Natural killer cell (primary cell): ENCODE measurements at regions not wholly inside any gene's neighbourhood (a gene's known extent, or its start where the extent isn't known, plus 50 kb on each side); places are given as distances from the start of the nearest gene placed in this dataset.

ENCODE experiments used
- ATAC-seq, 3 donors: fragments of 150-1000 bp in 2 of 3; fragments of 200-7000 bp in 1 of 3; cut with Tn5 transposase; 1 replicate in 1 of 3; 2 replicates in 2 of 3; pipeline ENCODE4 v1.10.0; 2021; ENCODE audit warnings: mild to moderate bottlenecking in 2 of 3, moderate library complexity in 2 of 3
- DNase-seq, 2 donors: peaks; one replicate each; pipeline versions ENCODE4 v3.0.0 to v3.0.0-alpha.2; 2013 to 2021; ENCODE audit warnings: mixed read lengths in 1 of 2
- H3K27ac ChIP-seq: one replicate; pipeline ENCODE4 v1.5.1; 2013; ENCODE audit warnings: mild to moderate bottlenecking, low read length
- H3K27me3 ChIP-seq: one replicate; pipeline ENCODE4 v1.6.1; 2013; ENCODE audit warnings: low read length; ENCODE audit not compliant: control insufficient read depth, insufficient read depth
- H3K36me3 ChIP-seq: one replicate; pipeline ENCODE4 v1.6.1; 2013; ENCODE audit warnings: low read length; ENCODE audit not compliant: control insufficient read depth, insufficient read depth
- H3K4me1 ChIP-seq: one replicate; pipeline ENCODE4 v1.6.1; 2013; ENCODE audit warnings: low read length; ENCODE audit not compliant: control insufficient read depth, insufficient read depth
- H3K4me3 ChIP-seq: one replicate; pipeline ENCODE4 v1.5.1; 2013; ENCODE audit warnings: low read length
- H3K9me3 ChIP-seq: one replicate; pipeline ENCODE4 v1.6.1; 2013; ENCODE audit warnings: low read length; ENCODE audit not compliant: control insufficient read depth, insufficient read depth
- H3K27ac Mint-ChIP-seq, 2 donors: one replicate each; pipeline ENCODE4 v1.8.0; 2022; ENCODE audit warnings: mild to moderate bottlenecking in 2 of 2, mixed read lengths in 2 of 2, moderate library complexity in 1 of 2
- H3K27me3 Mint-ChIP-seq, 2 donors: one replicate each; pipeline ENCODE4 v1.8.0; 2022; ENCODE audit warnings: low read depth in 2 of 2, mixed read lengths in 2 of 2
- H3K36me3 Mint-ChIP-seq: one replicate; pipeline ENCODE4 v1.8.0; 2022; ENCODE audit warnings: mixed read lengths
- H3K4me1 Mint-ChIP-seq, 2 donors: one replicate each; pipeline ENCODE4 v1.8.0; 2022; ENCODE audit warnings: mixed read lengths in 2 of 2
- H3K4me3 Mint-ChIP-seq: one replicate; pipeline ENCODE4 v1.8.0; 2022; ENCODE audit warnings: mild to moderate bottlenecking, moderate library complexity, mixed read lengths
- H3K9me3 Mint-ChIP-seq, 2 donors: one replicate each; pipeline ENCODE4 v1.8.0; 2022; ENCODE audit warnings: mixed read lengths in 2 of 2
- CTCF ChIP-seq: fragments of 200-600 bp; IDR thresholded peaks from one replicate; pipeline ENCODE4 v1.8.0; 2022; ENCODE audit warnings: antibody characterized with exemption
- WGBS: methylation state at CpG from one replicate; pipeline ENCODE4 v1.1.7; 2013; ENCODE audit warnings: missing lambda C conversion rate; ENCODE audit not compliant: insufficient coverage; 5-methylcytosine and 5-hydroxymethylcytosine counted together
- intact Hi-C: fragments of 100-400 bp; cut with micrococcal nuclease; formaldehyde crosslinking; loops from one replicate; pipeline ENCODE4 v1.14.2; 2022

GRCh38 chr10:62960416-62960815, 144.2 kb upstream of the EGR2 start:
- Histone ChIP-seq H3K9me3 (no peaks in the 10 kb centered on the region), H3K27ac (no peak overlapping the region), H3K4me1 (no peaks in the 10 kb centered on the region), H3K36me3 (no peaks in the 10 kb centered on the region), H3K27me3 (no peaks in the 10 kb centered on the region), H3K4me3 (no peak overlapping the region)
- TF ChIP-seq CTCF = no peak
- Mint-ChIP-seq H3K27ac (no peak overlapping the region), H3K9me3 (no peaks in the 10 kb centered on the region), H3K4me1 (no peaks in the 10 kb centered on the region), H3K36me3 (no peaks in the 10 kb centered on the region), H3K4me3 (no peak overlapping the region), H3K27me3 (peaks cover 3 to 48% of the 10 kb centered on the region in 2 donors)
- ATAC-seq = no peak
- no peak for DNase-seq
- intact Hi-C loops = no loop called here
- WGBS = 85% methylated on average over 6 of the region's 9 CpGs

- Histone ChIP-seq H3K9me3 (no peaks in the 10 kb centered on the region), H3K36me3 (no peaks in the 10 kb centered on the region), H3K4me1 (no peaks in the 10 kb centered on the region), H3K27me3 (no peaks in the 10 kb centered on the region), H3K4me3 (no peak overlapping the region), H3K27ac (no peak overlapping the region)
- no peak overlapping the region for H3K4me3 Mint-ChIP-seq
- ATAC-seq (no peak), DNase-seq (no peak)
- peaks cover 3 to 48% of the 10 kb centered on the region in 2 donors for H3K27me3 Mint-ChIP-seq
- H3K36me3 Mint-ChIP-seq = no peaks in the 10 kb centered on the region
- H3K9me3 Mint-ChIP-seq = no peaks in the 10 kb centered on the region
- no peaks in the 10 kb centered on the region for H3K4me1 Mint-ChIP-seq
- intact Hi-C loops = no loop called here
- no peak for TF ChIP-seq CTCF
- H3K27ac Mint-ChIP-seq = no peak overlapping the region
- WGBS = 59% methylated on average over 3 of the region's 5 CpGs
These were observed 143.4 kb upstream of the EGR2 start for GRCh38 chr10:62959553-62959952.

GRCh38 chr10:62958980-62959379, 142.8 kb upstream of the EGR2 start:
- intact Hi-C loops = no loop called here
- peaks cover under 1 to 43% of the 10 kb centered on the region in 2 donors for H3K27me3 Mint-ChIP-seq
- no peaks in the 10 kb centered on the region for H3K9me3 ChIP-seq
- H3K9me3 Mint-ChIP-seq = no peaks in the 10 kb centered on the region
- H3K36me3 ChIP-seq = no peaks in the 10 kb centered on the region
- no peak overlapping the region for H3K4me3 ChIP-seq
- H3K4me1 ChIP-seq = no peaks in the 10 kb centered on the region
- 100% methylated on average over 1 of the region's 1 CpG for WGBS
- H3K36me3 Mint-ChIP-seq = no peaks in the 10 kb centered on the region
- H3K4me1 Mint-ChIP-seq = no peaks in the 10 kb centered on the region
- DNase-seq (no peak), ATAC-seq (no peak)
- H3K27ac Mint-ChIP-seq = no peak overlapping the region
- no peaks in the 10 kb centered on the region for H3K27me3 ChIP-seq
- TF ChIP-seq CTCF = no peak
- H3K4me3 Mint-ChIP-seq = no peak overlapping the region
- no peak overlapping the region for H3K27ac ChIP-seq

GRCh38 chr10:62946278-62946677, 130.1 kb upstream of the EGR2 start:
- Mint-ChIP-seq H3K4me1 (no peaks in the 10 kb centered on the region), H3K36me3 (no peaks in the 10 kb centered on the region), H3K9me3 (peaks cover 0 to 2% of the 10 kb centered on the region in 2 donors), H3K27me3 (peaks cover 6 to 8% of the 10 kb centered on the region in 2 donors), H3K27ac (no peak overlapping the region), H3K4me3 (no peak overlapping the region)
- H3K4me3 ChIP-seq = no peak overlapping the region
- WGBS = 95% methylated on average over 3 of the region's 3 CpGs
- H3K36me3 ChIP-seq = no peaks in the 10 kb centered on the region
- H3K27ac ChIP-seq = no peak overlapping the region
- no peaks in the 10 kb centered on the region for H3K9me3 ChIP-seq
- intact Hi-C loops = no loop called here
- H3K4me1 ChIP-seq = no peaks in the 10 kb centered on the region
- H3K27me3 ChIP-seq = no peaks in the 10 kb centered on the region
- ATAC-seq (no peak), DNase-seq (no peak)
- TF ChIP-seq CTCF = no peak
